ENCODE measurements at regions not wholly inside any gene's neighbourhood (a gene's known extent, or its start where the extent isn't known, plus 50 kb on each side); places are given as distances from the start of the nearest gene placed in this dataset.

DNA sequence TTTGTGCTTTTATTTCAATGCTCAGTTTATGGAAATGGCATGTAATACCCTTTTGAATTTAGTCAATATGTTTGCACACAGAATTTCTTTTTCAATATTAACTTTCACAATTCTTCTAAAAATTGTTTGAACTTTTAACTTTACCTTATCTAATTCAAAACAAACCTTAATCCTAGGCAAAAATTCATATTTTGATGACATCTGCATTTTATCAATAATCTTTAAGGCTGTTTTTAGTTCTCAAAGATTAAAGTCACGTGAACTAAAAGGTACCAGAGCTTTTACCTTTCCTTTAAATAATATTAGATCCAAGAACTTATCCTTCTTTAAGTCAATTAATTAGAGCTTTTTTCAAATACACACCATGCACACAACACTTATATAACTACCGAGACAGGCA, 218.9 kb upstream of the NCAM2 start:
- TF ChIP-seq CTCF (conservative IDR thresholded peaks at IDR 0.05 in 1 of 2, IDR thresholded peaks at IDR 0.05 in 1 of 2; ENCODE audit: extremely low read depth in 1 of 2, insufficient read depth in 1 of 2, low read depth in 1 of 2, low read length in 2 of 2) (no peak), EZH2 (IDR thresholded peaks at IDR 0.05; ENCODE audit: borderline replicate concordance, low read length) (no peak)

Measured in mammary epithelial cell (primary cell).